Globus pallidus (tissue), 1 donor: ENCODE measurements at regions not wholly inside any gene's neighbourhood (a gene's known extent, or its start where the extent isn't known, plus 50 kb on each side); places are given as distances from the start of the nearest gene placed in this dataset.
"Not testable (repeated sequence)": the region's sequence is repeated elsewhere in the genome, so short reads cannot be mapped to it uniquely, and the experiment has no call there.

Source experiments
- DNase-seq: peaks from one replicate; pipeline ENCODE4 v3.0.0-alpha.2; 2015; ENCODE audit warnings: low spot score

GRCh38 chr16:24624102-24624501 lies 84.7 kb downstream of the RBBP6 start:
- DNase-seq: no peak

DNA sequence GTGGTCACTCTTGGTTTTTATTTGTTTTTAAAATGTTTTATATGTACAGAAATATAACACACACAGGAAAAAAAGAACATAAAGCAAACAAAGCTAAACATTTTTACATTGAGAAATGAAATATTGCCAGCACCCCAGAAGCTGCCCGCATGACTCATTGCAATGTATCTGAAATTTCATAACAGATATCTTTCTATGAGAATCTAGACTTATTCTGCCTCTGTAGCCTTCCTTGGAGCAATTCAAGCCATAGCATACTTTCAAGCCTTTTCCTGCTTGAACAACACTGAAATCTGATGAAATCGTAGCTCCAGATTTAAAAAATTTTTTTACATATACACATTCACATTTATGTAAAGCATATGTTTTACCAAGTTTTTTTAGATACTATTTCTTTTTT lies 86.9 kb downstream of the RBBP6 start:
- DNase-seq: no peak

DNA sequence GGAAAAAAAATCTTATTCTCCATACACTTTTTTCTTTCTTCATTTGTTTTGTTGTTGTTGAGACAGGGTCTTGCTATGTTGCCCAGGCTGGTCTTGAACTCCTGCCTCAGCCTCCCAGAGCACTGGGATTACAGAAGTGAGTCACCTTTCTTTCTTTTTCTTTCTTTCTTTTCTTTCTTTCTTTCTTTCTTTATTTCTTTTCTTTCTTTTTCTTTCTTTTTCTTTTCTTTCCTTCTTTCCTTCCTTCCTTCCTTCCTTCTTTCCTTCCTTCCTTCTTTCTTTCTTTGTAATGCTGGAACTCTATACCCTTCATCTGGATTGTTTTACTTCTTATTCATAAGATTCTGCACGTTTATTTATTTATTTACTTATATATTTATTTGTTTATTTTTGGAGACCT lies 94.5 kb upstream of the TNRC6A start:
- no peak for DNase-seq

DNA sequence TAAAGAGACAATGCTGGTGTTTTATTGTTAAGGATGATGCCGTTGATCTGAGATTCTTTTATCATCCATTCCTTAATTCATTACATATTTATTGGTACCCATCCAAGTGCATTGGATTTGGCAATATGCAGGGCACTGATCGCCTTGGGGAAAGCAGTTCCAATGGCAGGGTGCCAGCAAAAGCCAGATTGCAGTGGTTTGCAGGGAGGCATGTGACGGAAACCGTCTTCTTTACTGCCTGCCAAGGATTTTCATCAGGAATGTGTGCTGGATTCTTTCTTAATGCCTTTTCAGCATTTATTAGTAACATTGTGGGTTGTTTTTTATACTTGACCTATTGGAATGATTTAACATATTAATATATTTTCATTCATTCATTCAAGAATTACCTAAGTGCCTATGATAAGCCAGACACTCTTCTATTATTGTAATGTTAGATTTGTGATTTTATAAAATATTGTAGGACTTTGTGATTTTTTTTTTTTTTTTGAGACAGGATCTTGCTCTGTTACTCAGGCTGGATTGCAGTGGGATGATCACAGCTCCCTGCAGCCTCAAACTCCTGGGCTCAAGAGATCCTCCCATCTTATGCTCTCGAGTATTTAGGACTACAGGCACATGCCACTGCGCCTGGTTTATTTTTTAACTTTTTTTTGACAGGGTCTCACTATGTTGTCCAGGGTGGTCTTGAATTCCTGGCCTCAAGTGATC lies 93.4 kb upstream of the TNRC6A start:
- DNase-seq: peak; percentile 44

- no peak for DNase-seq
Measured at GRCh38 chr16:24639769-24640168, 89.7 kb upstream of the TNRC6A start.

DNA sequence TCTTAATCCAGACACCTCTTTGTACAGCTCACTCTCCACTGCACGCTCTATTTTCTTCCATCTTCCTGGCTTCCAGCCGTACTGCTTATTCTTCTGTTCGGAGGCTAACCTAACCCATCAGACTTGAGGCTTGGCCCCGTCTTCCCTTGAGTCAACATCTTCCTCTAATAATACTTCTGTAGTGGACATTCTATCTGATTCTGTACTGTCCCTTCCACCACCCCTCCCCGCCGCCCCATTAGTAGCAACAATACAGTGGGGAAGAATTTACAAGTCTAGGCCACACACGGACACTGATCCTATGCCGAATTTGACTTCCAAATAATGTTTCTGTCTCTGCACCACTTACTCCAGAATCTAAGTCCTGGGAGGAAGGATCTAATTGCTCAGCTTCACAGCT lies 86.0 kb upstream of the TNRC6A start:
- DNase-seq: no peak

DNA sequence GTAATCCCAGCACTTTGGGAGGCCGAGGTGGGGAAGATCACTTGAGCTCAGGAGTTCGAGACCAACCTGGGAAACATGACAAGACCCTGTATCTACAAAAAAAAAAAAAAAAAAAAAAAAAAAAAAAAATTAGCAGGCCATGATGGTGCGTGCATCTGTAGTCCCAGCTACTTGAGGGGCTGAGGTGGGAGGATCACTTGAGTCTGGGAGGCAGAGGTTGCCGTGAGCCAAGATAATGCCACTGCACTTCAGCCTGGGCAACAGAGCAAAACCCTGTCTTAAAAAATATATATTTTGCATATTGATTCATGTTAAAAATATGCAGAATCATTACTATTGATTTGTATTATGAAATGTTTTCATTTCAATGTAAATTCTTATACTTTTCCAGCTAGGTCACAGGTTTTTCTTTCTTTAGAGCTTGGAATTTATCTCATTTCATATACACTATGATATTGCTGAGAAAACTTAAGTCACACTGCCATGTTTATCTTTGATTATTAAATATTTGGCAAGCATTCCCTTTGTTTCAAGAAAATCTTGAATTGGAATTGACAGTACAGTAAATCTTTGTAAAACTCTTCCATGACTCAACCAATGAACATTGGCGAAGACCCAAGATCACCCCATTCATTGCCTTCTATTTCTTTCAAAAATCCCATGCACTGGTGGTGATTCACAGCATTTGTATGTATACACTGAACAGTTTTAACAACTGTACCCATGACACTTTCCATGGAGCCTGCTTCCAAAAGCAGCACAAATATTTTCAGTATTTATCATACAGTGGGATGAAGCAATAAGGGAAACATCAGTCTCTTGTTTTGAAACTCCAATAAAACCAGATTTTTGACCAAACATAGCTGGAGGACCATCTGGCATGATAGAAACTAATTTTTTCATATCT lies 83.5 kb upstream of the TNRC6A start:
- no peak for DNase-seq

GRCh38 chr16:24646646-24646995 lies 82.8 kb upstream of the TNRC6A start:
- no peak for DNase-seq

GRCh38 chr16:24652209-24652712 lies 77.2 kb upstream of the TNRC6A start:
- DNase-seq: no peak

DNA sequence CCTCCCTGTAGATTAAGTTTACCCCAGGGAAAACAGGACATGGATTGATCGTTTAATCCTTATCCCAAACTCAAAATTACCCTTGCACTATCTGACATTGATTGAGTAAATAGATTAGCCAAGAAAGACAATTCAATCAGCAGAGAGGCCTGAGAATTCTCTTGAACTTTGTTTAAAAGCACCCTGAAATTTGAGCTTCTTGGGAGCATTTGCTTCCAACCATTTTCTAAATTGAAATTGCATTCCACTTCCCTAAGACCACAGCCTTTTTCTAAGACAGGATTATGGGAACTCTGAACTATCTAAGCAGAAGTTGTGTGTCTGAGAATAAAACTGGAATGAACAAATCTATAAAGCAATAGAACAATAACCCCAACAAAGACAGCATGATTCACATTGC lies 76.6 kb upstream of the TNRC6A start:
- no peak for DNase-seq

DNA sequence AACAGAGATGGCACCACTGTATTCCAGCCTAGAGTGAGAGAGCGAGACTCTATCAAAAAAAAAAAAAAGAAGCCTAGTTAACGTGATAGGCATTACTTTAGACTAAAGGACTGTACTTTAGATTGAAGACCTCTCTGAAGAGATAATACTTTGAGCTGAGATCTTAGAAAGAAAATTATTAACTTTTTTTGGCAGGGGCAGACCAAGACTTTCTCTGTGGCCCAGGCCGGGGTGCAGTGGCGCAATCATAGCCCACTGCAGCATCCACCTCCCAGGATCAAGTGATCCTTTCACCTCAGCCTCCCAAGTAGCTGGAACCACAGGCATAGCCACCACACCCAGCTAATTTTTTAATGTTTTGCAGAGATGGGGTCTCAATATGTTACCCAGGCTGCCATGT lies 75.7 kb upstream of the TNRC6A start:
- DNase-seq: no peak

DNA sequence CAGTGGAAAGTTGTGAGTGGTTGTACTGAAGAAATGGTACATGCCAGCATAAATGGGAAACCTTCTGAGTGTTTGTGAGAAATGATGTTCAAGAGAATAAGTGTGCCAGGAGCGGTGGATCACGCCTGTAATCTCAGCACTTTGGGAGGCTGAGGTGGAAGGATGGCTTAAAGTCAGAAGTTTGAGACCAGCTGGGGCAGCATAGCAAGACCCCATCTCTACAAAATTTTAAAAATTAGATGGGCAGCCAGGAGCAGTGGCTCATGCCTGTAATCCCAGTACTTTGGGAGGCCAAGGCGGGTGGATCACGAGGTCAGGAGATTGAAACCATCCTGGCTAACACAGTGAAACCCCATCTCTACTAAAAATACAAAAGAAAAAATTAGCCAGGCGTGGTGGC lies 63.5 kb upstream of the TNRC6A start:
- not testable (repeated sequence) for DNase-seq

- DNase-seq: no peak
Measured at GRCh38 chr16:24667244-24667764, 62.1 kb upstream of the TNRC6A start.

DNA sequence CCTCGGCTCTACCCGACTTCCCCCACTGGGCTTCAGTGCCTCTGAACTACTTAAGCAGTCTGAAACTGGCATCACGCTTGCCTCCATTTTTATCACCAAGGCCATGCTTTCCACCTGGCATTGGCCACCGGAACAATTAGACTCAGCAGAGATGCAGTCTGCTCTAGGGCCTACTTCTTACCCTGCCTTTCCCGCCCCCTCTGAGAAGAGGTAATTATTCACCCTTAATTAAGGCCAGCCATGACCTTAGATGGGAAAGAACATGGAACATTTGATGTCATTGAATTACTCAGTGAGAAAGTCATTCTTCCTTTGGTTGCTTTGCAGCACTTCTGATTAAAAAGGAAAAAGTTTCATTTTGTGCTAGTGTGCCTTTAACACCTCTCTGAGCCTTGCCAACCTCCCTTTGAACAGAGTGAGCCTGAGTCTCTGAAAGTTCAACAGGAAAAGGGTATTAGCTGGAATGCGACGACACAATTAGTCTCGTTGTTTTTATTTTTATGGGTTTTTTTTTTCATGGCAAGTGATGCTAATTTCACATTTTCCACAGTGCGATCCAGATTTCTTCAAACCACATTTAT lies 60.9 kb upstream of the TNRC6A start:
- no peak for DNase-seq

DNA sequence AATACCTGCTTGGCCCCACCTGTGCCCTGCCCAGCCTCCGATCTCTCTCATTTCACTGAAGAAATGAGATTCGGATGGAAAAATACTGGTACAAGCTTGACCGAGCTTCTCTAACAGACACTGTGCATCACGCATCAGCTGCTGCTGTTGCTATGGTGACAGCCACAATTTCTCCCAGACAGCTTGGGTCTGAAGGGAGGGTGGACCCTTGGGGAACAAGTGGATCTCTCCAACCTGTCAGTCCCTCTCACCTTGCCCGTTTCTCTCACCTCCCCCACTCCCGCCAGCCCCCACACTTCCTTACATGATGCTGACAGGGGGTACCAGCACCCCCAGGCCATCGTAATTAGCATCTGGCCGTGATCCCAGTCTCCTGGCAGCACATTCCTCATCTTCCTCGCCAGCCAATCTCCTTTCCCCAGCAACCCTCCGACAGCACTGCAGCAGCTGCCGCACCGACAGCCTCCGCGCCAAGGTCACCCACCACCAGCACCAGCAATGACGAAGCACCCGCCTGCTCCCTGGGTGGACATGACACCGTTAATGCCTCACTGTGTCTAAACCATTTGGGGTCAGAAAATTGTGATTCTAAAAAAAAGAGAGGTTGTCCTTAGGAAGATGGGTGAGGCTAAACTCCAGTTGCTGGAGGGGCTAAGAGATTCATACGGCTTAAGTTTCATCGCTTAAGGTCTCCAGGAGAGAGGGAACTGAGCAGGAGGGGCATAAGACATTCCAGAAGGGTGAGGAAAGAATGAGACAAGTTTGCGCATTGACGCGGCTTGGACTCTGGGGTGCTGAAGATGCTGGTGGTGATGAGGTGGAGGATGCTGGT lies 58.6 kb upstream of the TNRC6A start:
- DNase-seq: peak; percentile 77

GRCh38 chr16:24671455-24671954 lies 57.9 kb upstream of the TNRC6A start:
- no peak for DNase-seq

DNA sequence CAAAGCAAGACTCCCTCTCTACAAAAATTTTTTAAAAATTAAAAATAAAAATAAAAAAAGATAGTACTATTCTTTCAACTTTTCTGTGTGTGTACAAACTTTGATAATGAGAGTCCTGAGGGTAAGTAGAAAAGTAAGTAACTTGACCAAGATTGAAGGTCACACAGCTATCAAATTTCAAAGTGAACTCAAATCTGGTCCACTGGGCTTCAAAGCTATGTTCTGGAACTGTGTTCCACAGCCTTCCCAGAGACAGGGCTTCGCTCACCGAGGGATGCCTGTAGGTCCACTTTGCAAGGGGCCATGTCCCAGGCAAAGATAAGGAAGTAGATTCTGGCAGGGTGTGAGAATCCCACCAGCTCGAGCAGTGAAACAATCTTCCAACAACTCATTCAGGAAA lies 56.3 kb upstream of the TNRC6A start:
- DNase-seq: no peak

- no peak for DNase-seq
Measured at GRCh38 chr16:24674877-24675276, 54.6 kb upstream of the TNRC6A start.

DNA sequence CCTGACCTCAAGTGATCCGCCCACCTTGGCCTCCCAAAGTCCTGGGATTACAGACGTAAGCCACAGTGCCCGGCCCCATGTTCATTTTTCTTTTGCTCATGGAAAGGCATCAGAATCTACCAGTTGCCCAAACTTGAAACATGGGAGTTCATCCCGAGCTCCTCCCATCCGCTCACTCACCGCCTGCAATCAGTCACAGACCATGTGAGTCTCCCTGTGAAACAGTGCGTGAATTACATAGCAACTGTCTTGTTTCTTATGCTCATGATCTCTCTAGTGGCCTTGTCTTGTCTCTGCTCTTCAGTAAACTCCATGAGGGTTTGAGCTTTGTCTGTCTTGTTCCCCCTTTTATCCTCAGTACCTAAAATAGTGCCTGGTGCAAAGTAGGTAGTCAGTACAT lies 52.1 kb upstream of the TNRC6A start:
- DNase-seq: no peak
